CD14-positive monocyte (primary cell): ENCODE measurements at regions not wholly inside any gene's neighbourhood (a gene's known extent, or its start where the extent isn't known, plus 50 kb on each side); places are given as distances from the start of the nearest gene placed in this dataset.

Experiments used
- DNase-seq, 3 donors: peaks; one replicate each; pipeline ENCODE4 v3.0.0-alpha.2; 2011 to 2022
- H2AFZ ChIP-seq: 2 replicates; pipeline ENCODE4 v1.6.0; 2012; ENCODE audit warnings: mild to moderate bottlenecking, low read depth, low read length, inconsistent platforms; ENCODE audit not compliant: insufficient read depth, poor library complexity, severe bottlenecking
- H3K27ac ChIP-seq, 2 donors: 1 replicate in 1 of 2; 2 replicates in 1 of 2; pipeline ENCODE4 v1.5.1; 2012 to 2013; ENCODE audit warnings: low read length in 2 of 2, control low read depth in 1 of 2, inconsistent platforms in 1 of 2, low read depth in 1 of 2, mild to moderate bottlenecking in 1 of 2
- H3K27me3 ChIP-seq, 2 donors: one replicate each; pipeline versions ENCODE4 v1.6.0 to v1.6.1; 2011 to 2013; ENCODE audit warnings: low read length in 2 of 2; ENCODE audit not compliant: control insufficient read depth in 2 of 2, insufficient read depth in 2 of 2
- H3K36me3 ChIP-seq, 2 donors: replicated peaks in 1 of 2; 1 replicate in 1 of 2; 2 replicates in 1 of 2; pipeline versions ENCODE4 v1.5.1 to v1.6.1; 2012 to 2013; ENCODE audit warnings: low read length in 2 of 2, control low read depth in 1 of 2, inconsistent platforms in 1 of 2, mild to moderate bottlenecking in 1 of 2; ENCODE audit not compliant: insufficient read depth in 2 of 2, control insufficient read depth in 1 of 2
- H3K4me1 ChIP-seq, 2 donors: 1 replicate in 1 of 2; 2 replicates in 1 of 2; pipeline versions ENCODE4 v1.5.1 to v1.6.1; 2012 to 2013; ENCODE audit warnings: low read length in 2 of 2, control low read depth in 1 of 2, inconsistent platforms in 1 of 2, mild to moderate bottlenecking in 1 of 2, moderate library complexity in 1 of 2; ENCODE audit not compliant: insufficient read depth in 2 of 2, control insufficient read depth in 1 of 2
- H3K4me2 ChIP-seq: replicated peaks from 2 replicates; pipeline ENCODE3; 2012; ENCODE audit warnings: low read length, moderate library complexity, mild to moderate bottlenecking; ENCODE audit not compliant: poor library complexity, severe bottlenecking; ENCODE audit errors: extremely low read depth
- H3K4me3 ChIP-seq, 3 experiments: fragments of 200-600 bp in 1 of 3; sonication (generic) in 1 of 3; replicated peaks in 1 of 3; 1 replicate in 2 of 3; 2 replicates in 1 of 3; pipeline ENCODE4 v1.5.1; 2011 to 2013; ENCODE audit warnings: low read length in 3 of 3, mild to moderate bottlenecking in 3 of 3, control low read depth in 2 of 3, low read depth in 2 of 3, inconsistent platforms in 1 of 3, moderate library complexity in 1 of 3
- H3K79me2 ChIP-seq: 2 replicates; pipeline ENCODE4 v1.6.0; 2012; ENCODE audit warnings: mild to moderate bottlenecking, control low read depth, inconsistent platforms, low read length, moderate library complexity; ENCODE audit not compliant: insufficient read depth
- H3K9ac ChIP-seq: 2 replicates; pipeline ENCODE4 v1.6.0; 2017; ENCODE audit warnings: low read length, mild to moderate bottlenecking; ENCODE audit not compliant: insufficient read depth, poor library complexity, severe bottlenecking
- H3K9me3 ChIP-seq, 2 donors: replicated peaks in 1 of 2; 1 replicate in 1 of 2; 2 replicates in 1 of 2; pipeline versions ENCODE4 v1.5.1 to v1.6.1; 2012 to 2013; ENCODE audit warnings: low read length in 2 of 2, control low read depth in 1 of 2; ENCODE audit not compliant: control insufficient read depth in 1 of 2, insufficient read depth in 1 of 2
- H4K20me1 ChIP-seq: 2 replicates; pipeline ENCODE4 v1.6.0; 2012; ENCODE audit warnings: mild to moderate bottlenecking, low read length, control low read depth, moderate library complexity; ENCODE audit not compliant: insufficient read depth
- H3K27ac Mint-ChIP-seq, 7 donors: one replicate each; pipeline ENCODE4 v1.8.0; 2020; ENCODE audit warnings: mild to moderate bottlenecking in 7 of 7, mixed read lengths in 7 of 7, moderate library complexity in 6 of 7, inconsistent platforms in 2 of 7
- H3K27me3 Mint-ChIP-seq, 3 donors: one replicate each; pipeline ENCODE4 v1.8.0; 2021 to 2022; ENCODE audit warnings: low read depth in 3 of 3, mild to moderate bottlenecking in 3 of 3, mixed read lengths in 3 of 3, moderate library complexity in 3 of 3, inconsistent platforms in 1 of 3
- H3K36me3 Mint-ChIP-seq, 2 donors: one replicate each; pipeline ENCODE4 v1.8.0; 2020; ENCODE audit warnings: mixed read lengths in 2 of 2, inconsistent platforms in 1 of 2, mild to moderate bottlenecking in 1 of 2
- H3K4me1 Mint-ChIP-seq: one replicate; pipeline ENCODE4 v1.8.0; 2020; ENCODE audit warnings: mild to moderate bottlenecking, mixed read lengths
- H3K4me3 Mint-ChIP-seq, 2 donors: one replicate each; pipeline ENCODE4 v1.8.0; 2020; ENCODE audit warnings: mild to moderate bottlenecking in 2 of 2, mixed read lengths in 2 of 2, moderate library complexity in 1 of 2
- H3K9me3 Mint-ChIP-seq, 7 donors: one replicate each; pipeline ENCODE4 v1.8.0; 2020 to 2022; ENCODE audit warnings: mixed read lengths in 7 of 7, mild to moderate bottlenecking in 6 of 7, moderate library complexity in 6 of 7, inconsistent platforms in 2 of 7
- CTCF ChIP-seq: fragments of 200-600 bp; IDR thresholded peaks from one replicate; pipeline ENCODE4 v1.8.0; 2022; ENCODE audit warnings: antibody characterized with exemption, mild to moderate bottlenecking
- WGBS: methylation state at CpG from one replicate; pipeline ENCODE4 v1.1.5; 2013; ENCODE audit warnings: missing lambda C conversion rate; ENCODE audit not compliant: insufficient coverage; 5-methylcytosine and 5-hydroxymethylcytosine counted together
- intact Hi-C, 2 donors: fragments of 100-400 bp; cut with micrococcal nuclease; formaldehyde crosslinking; loops; one replicate each; pipeline versions ENCODE4 v1.15.0 to v1.15.1; 2023

GRCh38 chr14:66119606-66120231 lies 366.5 kb upstream of the CCDC196 start:
- Mint-ChIP-seq H3K27me3 (peaks cover 0 to 3% (median 2%) of the 10 kb centered on the region in 3 donors), H3K9me3 (peaks cover 1 to 13% (median 6%) of the 10 kb centered on the region in 7 donors), H3K36me3 (no peaks in the 10 kb centered on the region), H3K4me1 (no peaks in the 10 kb centered on the region), H3K27ac (no peak overlapping the region), H3K4me3 (no peak overlapping the region)
- no peak for DNase-seq
- Histone ChIP-seq H3K27ac (no peak overlapping the region), H3K27me3 (no peaks in the 10 kb centered on the region), H3K9me3 (no peaks in the 10 kb centered on the region), H3K4me3 (no peak overlapping the region), H4K20me1 (no peaks in the 10 kb centered on the region), H3K79me2 (no peaks in the 10 kb centered on the region), H3K36me3 (no peaks in the 10 kb centered on the region), H3K9ac (no peak overlapping the region), H3K4me2 (no peak overlapping the region), H3K4me1 (no peaks in the 10 kb centered on the region), H2AFZ (no peak overlapping the region)
- 89% methylated on average over 5 of the region's 5 CpGs for WGBS
- TF ChIP-seq CTCF: no peak
- intact Hi-C loops: no loop called here

GRCh38 chr14:66120402-66120801 lies 365.8 kb upstream of the CCDC196 start:
- Mint-ChIP-seq H3K4me1 (no peaks in the 10 kb centered on the region), H3K27me3 (peaks cover 0 to 3% (median 2%) of the 10 kb centered on the region in 3 donors), H3K9me3 (peaks cover 1 to 13% (median 5%) of the 10 kb centered on the region in 7 donors), H3K4me3 (no peak overlapping the region), H3K27ac (no peak overlapping the region), H3K36me3 (no peaks in the 10 kb centered on the region)
- TF ChIP-seq CTCF: no peak
- DNase-seq: no peak
- Histone ChIP-seq H3K27ac (no peak overlapping the region), H3K79me2 (no peaks in the 10 kb centered on the region), H3K9me3 (no peaks in the 10 kb centered on the region), H3K4me2 (no peak overlapping the region), H4K20me1 (no peaks in the 10 kb centered on the region), H3K27me3 (no peaks in the 10 kb centered on the region), H3K4me1 (no peaks in the 10 kb centered on the region), H3K36me3 (no peaks in the 10 kb centered on the region), H3K9ac (no peak overlapping the region), H2AFZ (no peak overlapping the region), H3K4me3 (no peak overlapping the region)
- intact Hi-C loops: no loop called here
- no CpG with 5 or more reads among the region's 3 CpGs for WGBS
